Spleen (tissue), 11 donors: ENCODE measurements at regions not wholly inside any gene's neighbourhood (a gene's known extent, or its start where the extent isn't known, plus 50 kb on each side); places are given as distances from the start of the nearest gene placed in this dataset.

ENCODE experiments used
- DNase-seq: peaks from one replicate; pipeline ENCODE4 v3.0.0-alpha.2; 2020
- H3K27ac ChIP-seq, 8 donors: fragments of 200-600 bp; sonication (generic) in 7 of 8; 1 replicate in 4 of 8; 2 replicates in 4 of 8; pipeline versions ENCODE4 v1.5.0 to v1.8.0; 2016 to 2021; ENCODE audit warnings: inconsistent platforms in 4 of 8, mild to moderate bottlenecking in 4 of 8, moderate library complexity in 1 of 8
- H3K27me3 ChIP-seq, 7 donors: fragments of 200-600 bp; sonication (generic) in 6 of 7; replicated peaks in 1 of 7; 1 replicate in 4 of 7; 2 replicates in 3 of 7; pipeline versions ENCODE4 v1.5.0 to v1.8.0; 2016 to 2021; ENCODE audit warnings: inconsistent platforms in 3 of 7, mild to moderate bottlenecking in 1 of 7
- H3K36me3 ChIP-seq, 6 donors: fragments of 200-600 bp; sonication (generic) in 5 of 6; 1 replicate in 4 of 6; 2 replicates in 2 of 6; pipeline versions ENCODE4 v1.5.0 to v1.8.0; 2016 to 2021; ENCODE audit warnings: inconsistent platforms in 2 of 6
- H3K4me1 ChIP-seq, 6 donors: fragments of 200-600 bp; sonication (generic) in 5 of 6; 1 replicate in 3 of 6; 2 replicates in 3 of 6; pipeline versions ENCODE4 v1.5.0 to v1.8.0; 2016 to 2021; ENCODE audit warnings: inconsistent platforms in 3 of 6
- H3K4me3 ChIP-seq, 8 donors: fragments of 200-600 bp; sonication (generic) in 7 of 8; 1 replicate in 4 of 8; 2 replicates in 4 of 8; pipeline versions ENCODE4 v1.5.0 to v1.8.0; 2016 to 2021; ENCODE audit warnings: inconsistent platforms in 4 of 8, mild to moderate bottlenecking in 4 of 8, moderate library complexity in 2 of 8
- H3K9me3 ChIP-seq, 8 donors: fragments of 200-600 bp; sonication (generic) in 7 of 8; 1 replicate in 4 of 8; 2 replicates in 4 of 8; pipeline versions ENCODE4 v1.5.0 to v1.8.0; 2016 to 2021; ENCODE audit warnings: inconsistent platforms in 4 of 8
- POLR2A ChIP-seq, 3 donors: fragments of 450-650 bp; IDR thresholded peaks; one replicate each; pipeline ENCODE4 v1.5.1; 2017; ENCODE audit warnings: antibody characterized with exemption in 3 of 3, mild to moderate bottlenecking in 1 of 3
- POLR2AphosphoS5 ChIP-seq, 3 donors: sonication (generic); formaldehyde crosslinking; IDR thresholded peaks; one replicate each; pipeline ENCODE4 v1.5.1; 2017; ENCODE audit warnings: antibody characterized with exemption in 3 of 3
- WGBS, 5 donors: extraction: QIAGEN DNeasy Blood & Tissue Kit in 3 of 5; methylation state at CpG; one replicate each; pipeline versions ENCODE4 v1.1.5 to v1.1.7; 2013 to 2018; 5-methylcytosine and 5-hydroxymethylcytosine counted together
- intact Hi-C: fragments of 100-400 bp; cut with DNase I; formaldehyde crosslinking; loops from one replicate; pipeline ENCODE4 v1.15.0; 2023; ENCODE audit warnings: low total_unique reads
- TF ChIP-seq, protein P1 (sequence below), 11 experiments: fragments of 200-600 bp in 7 of 11; fragments of 450-650 bp in 4 of 11; sonication (generic) in 4 of 11; IDR thresholded peaks in 8 of 11; conservative IDR thresholded peaks in 3 of 11; 1 replicate in 7 of 11; 2 replicates in 4 of 11; pipeline versions ENCODE4 v1.4.0 to v1.8.0; 2016 to 2021; ENCODE audit warnings: antibody characterized with exemption in 11 of 11, inconsistent platforms in 4 of 11, mild to moderate bottlenecking in 1 of 11
- donor health status: healthy with polysubstance abuse.
- donor health status: DM: no; HTN: no; CAD: no; lungs with moderate emphysema.
- donor health status: DM: no; HTN: no; CAD: no.
- donor health status: Bipolar disorder and iron deficiency.
- donor health status: healthy.
- donor health status: DM: no; HTN: no; CAD: no.
- donor health status: DM: yes; HTN: yes; CAD: no.

DNA sequence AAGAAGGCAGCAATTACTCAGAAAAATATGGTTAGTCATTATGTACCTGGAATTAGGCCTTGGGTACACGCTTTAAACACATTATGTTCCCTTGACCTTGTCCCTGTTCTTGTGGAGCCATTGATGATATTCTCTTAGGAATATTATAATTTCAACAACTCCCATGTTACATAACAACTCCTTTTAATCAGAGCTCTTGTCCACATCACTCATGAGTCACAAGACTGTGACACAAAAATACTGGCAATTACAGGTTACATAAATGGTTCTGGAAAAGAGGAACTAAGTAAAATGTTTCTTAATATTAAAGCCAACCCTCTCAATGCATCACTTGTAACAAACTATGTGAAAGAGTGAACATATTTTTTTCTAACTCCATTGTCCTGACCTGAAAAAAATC, 143.8 kb upstream of the PCLO start:
- intact Hi-C loops, result loop anchor here (10.0 kb wide), 1 partner anchor 62 kb away; no protein-coding TSS in a partner anchor

DNA sequence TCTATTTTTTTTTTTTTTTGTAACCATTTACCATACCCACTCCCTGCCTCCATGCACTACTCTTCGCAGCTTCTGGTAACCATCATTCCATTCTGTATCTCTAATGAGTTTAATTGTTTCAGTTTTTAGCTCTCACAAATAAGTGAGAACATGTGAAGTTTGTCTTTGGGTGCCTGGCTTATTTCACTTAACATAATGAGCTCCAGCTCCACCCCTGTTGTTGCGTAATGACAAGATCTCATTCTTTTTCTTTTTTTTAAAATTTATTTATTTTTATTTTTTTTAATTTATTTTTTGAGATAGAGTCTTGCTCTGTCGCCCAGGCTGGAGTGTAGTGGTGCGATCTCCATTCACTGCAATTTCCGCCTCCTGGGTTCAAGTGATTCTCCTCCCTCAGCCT, 142.3 kb upstream of the PCLO start:
- intact Hi-C loops, result loop anchor here (10.0 kb wide), 1 partner anchor 60 kb away; no protein-coding TSS in a partner anchor
- no peak overlapping the region for H3K4me3 ChIP-seq
- WGBS, 5 donors, result 91 to 97% (median 94%) methylated on average over 5 of the region's 5 CpGs
- no peaks in the 10 kb centered on the region for H3K4me1 ChIP-seq
- peaks cover 0 to 10% (median 0%) of the 10 kb centered on the region in 8 donors for H3K9me3 ChIP-seq
- no peak for DNase-seq
- no peak overlapping the region for H3K27ac ChIP-seq
- TF ChIP-seq, protein P1, sequence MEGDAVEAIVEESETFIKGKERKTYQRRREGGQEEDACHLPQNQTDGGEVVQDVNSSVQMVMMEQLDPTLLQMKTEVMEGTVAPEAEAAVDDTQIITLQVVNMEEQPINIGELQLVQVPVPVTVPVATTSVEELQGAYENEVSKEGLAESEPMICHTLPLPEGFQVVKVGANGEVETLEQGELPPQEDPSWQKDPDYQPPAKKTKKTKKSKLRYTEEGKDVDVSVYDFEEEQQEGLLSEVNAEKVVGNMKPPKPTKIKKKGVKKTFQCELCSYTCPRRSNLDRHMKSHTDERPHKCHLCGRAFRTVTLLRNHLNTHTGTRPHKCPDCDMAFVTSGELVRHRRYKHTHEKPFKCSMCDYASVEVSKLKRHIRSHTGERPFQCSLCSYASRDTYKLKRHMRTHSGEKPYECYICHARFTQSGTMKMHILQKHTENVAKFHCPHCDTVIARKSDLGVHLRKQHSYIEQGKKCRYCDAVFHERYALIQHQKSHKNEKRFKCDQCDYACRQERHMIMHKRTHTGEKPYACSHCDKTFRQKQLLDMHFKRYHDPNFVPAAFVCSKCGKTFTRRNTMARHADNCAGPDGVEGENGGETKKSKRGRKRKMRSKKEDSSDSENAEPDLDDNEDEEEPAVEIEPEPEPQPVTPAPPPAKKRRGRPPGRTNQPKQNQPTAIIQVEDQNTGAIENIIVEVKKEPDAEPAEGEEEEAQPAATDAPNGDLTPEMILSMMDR (IDR thresholded peaks at IDR 0.05 in 8 of 11, conservative IDR thresholded peaks at IDR 0.05 in 3 of 11), result no peak
- TF ChIP-seq POLR2A (IDR thresholded peaks at IDR 0.05), result no peak
- no peak for TF ChIP-seq POLR2AphosphoS5 (IDR thresholded peaks at IDR 0.05)
- H3K36me3 ChIP-seq, result no peaks in the 10 kb centered on the region
- no peaks in the 10 kb centered on the region for H3K27me3 ChIP-seq

More for the DNA sequence above, 143.8 kb upstream of the PCLO start:
- no peaks in the 10 kb centered on the region for H3K27me3 ChIP-seq
- no peak for DNase-seq
- 0% methylated on average over 1 of the region's 1 CpG for WGBS, 5 donors
- TF ChIP-seq, protein P1 (IDR thresholded peaks at IDR 0.05 in 8 of 11, conservative IDR thresholded peaks at IDR 0.05 in 3 of 11), result no peak
- TF ChIP-seq POLR2AphosphoS5 (IDR thresholded peaks at IDR 0.05) (no peak), POLR2A (IDR thresholded peaks at IDR 0.05) (no peak)
- no peaks in the 10 kb centered on the region for H3K4me1 ChIP-seq
- H3K36me3 ChIP-seq, result no peaks in the 10 kb centered on the region
- no peak overlapping the region for H3K4me3 ChIP-seq
- H3K9me3 ChIP-seq, result peaks cover 0 to 10% (median 0%) of the 10 kb centered on the region in 8 donors
- no peak overlapping the region for H3K27ac ChIP-seq

DNA sequence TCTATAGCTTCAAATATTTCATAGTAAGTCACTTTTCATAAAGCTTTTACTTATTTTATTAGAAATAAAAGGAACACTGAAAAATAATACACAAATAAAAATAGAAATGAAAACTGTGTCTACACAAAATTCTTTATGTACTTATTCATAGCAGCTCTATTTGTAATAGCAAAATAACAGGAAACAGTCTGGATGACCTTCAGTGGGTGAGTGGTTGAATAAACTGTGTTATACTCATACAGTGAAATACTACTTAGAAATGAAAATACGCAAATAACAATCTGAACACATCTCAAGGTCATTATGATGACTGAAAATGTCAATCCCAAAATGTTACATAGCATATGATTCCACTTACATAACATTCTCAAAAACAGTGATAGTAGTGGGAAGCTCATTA, 138.7 kb upstream of the PCLO start:
- Histone ChIP-seq H3K27me3 (no peaks in the 10 kb centered on the region), H3K9me3 (peaks cover 0 to 9% (median 0%) of the 10 kb centered on the region in 8 donors), H3K36me3 (no peaks in the 10 kb centered on the region), H3K4me3 (no peak overlapping the region), H3K27ac (no peak overlapping the region), H3K4me1 (no peaks in the 10 kb centered on the region)
- no peak for DNase-seq
- WGBS, 5 donors, result 56 to 80% (median 67%) methylated on average over 1 of the region's 1 CpG
- TF ChIP-seq, protein P1 (IDR thresholded peaks at IDR 0.05 in 8 of 11, conservative IDR thresholded peaks at IDR 0.05 in 3 of 11), result no peak
- TF ChIP-seq POLR2AphosphoS5 (IDR thresholded peaks at IDR 0.05) (no peak), POLR2A (IDR thresholded peaks at IDR 0.05) (no peak)
- intact Hi-C loops, result loop anchor here (10.0 kb wide), 1 partner anchor 57 kb away; no protein-coding TSS in a partner anchor

DNA sequence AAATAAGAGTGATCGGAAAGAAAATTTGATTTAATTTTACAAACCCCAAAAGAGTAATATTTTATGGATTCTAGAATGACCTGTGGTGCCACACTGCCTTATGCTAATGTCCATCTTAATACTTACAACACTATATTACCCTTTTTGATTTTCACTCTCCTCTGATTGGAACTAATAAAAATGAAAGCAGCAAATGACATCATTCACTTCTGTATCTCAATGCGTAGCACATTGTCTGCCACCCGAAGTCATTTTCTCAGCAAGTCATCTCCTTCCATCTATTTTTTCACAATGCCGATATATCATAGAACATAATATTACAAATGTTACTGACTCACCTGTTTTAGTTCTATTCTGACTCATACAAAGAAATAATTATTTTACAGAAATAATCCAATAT, 127.5 kb upstream of the PCLO start:
- Histone ChIP-seq H3K4me1 (no peaks in the 10 kb centered on the region), H3K27ac (no peak overlapping the region), H3K27me3 (no peaks in the 10 kb centered on the region), H3K4me3 (no peak overlapping the region), H3K9me3 (peaks cover 0 to 4% (median 0%) of the 10 kb centered on the region in 8 donors), H3K36me3 (no peaks in the 10 kb centered on the region)
- TF ChIP-seq POLR2AphosphoS5 (IDR thresholded peaks at IDR 0.05) (no peak), POLR2A (IDR thresholded peaks at IDR 0.05) (no peak)
- TF ChIP-seq, protein P1 (IDR thresholded peaks at IDR 0.05 in 8 of 11, conservative IDR thresholded peaks at IDR 0.05 in 3 of 11), result no peak
- DNase-seq, result no peak
- intact Hi-C loops, result no loop called here
- 86 to 92% (median 90%) methylated on average over 4 of the region's 4 CpGs for WGBS, 5 donors
